Endothelial cell of umbilical vein (primary cell): ENCODE measurements at regions not wholly inside any gene's neighbourhood (a gene's known extent, or its start where the extent isn't known, plus 50 kb on each side); places are given as distances from the start of the nearest gene placed in this dataset.

Experiments used
- BruUV-seq: library from RNA; stranded (reverse); fragments of 400-500 nt; replicated peaks from 2 replicates; lab custom pipeline; 2021; lab: Mats Ljungman, UMichigan
- CTCF ChIA-PET: fragments of 300-600, 350-600 bp; sonication (Branson Sonifier 250); formaldehyde crosslinking; loops from one replicate; lab custom pipeline; 2021; ENCODE audit warnings: antibody characterized with exemption, inconsistent platforms; lab: Charles Lee
- POLR2A ChIA-PET: fragments of 300-600, 350-600 bp; sonication (Branson Sonifier 250); formaldehyde crosslinking; loops from one replicate; lab custom pipeline; 2021; ENCODE audit warnings: antibody characterized with exemption, inconsistent platforms; lab: Charles Lee
- DNase-seq: peaks from one replicate; pipeline ENCODE4 v3.0.0-alpha.2; 2011; ENCODE audit warnings: low read depth, low spot score
- FAIRE-seq: peaks from 2 replicates; lab custom pipeline; 2011; peaks lifted over from hg19 to GRCh38; lab: Jason Lieb, UNC
- H2AFZ ChIP-seq: 2 replicates; pipeline ENCODE4 v1.6.0; 2012; ENCODE audit warnings: low read depth, low read length, control low read depth, inconsistent platforms
- H3K27ac ChIP-seq: 2 replicates; pipeline ENCODE4 v1.5.1; 2011; ENCODE audit warnings: low read depth, mild to moderate bottlenecking, control low read depth, low read length, moderate library complexity; ENCODE audit not compliant: insufficient read depth
- H3K27me3 ChIP-seq, 2 experiments: 2 replicates each; pipeline versions ENCODE4 v1.6.0 to v1.6.1; 2011; ENCODE audit warnings: low read length in 2 of 2, mixed read lengths in 1 of 2; ENCODE audit not compliant: control insufficient read depth in 2 of 2, insufficient read depth in 2 of 2
- H3K36me3 ChIP-seq, 2 experiments: 2 replicates in 1 of 2; 3 replicates in 1 of 2; pipeline ENCODE4 v1.5.1; 2011; ENCODE audit warnings: low read length in 2 of 2, mild to moderate bottlenecking in 1 of 2, moderate library complexity in 1 of 2; ENCODE audit not compliant: control insufficient read depth in 2 of 2, insufficient read depth in 2 of 2; ENCODE audit errors: extremely low read depth in 1 of 2
- H3K4me1 ChIP-seq: 3 replicates; pipeline ENCODE4 v1.5.1; 2011; ENCODE audit warnings: mild to moderate bottlenecking, low read length; ENCODE audit not compliant: control insufficient read depth, insufficient read depth; ENCODE audit errors: extremely low read depth
- H3K4me2 ChIP-seq: 2 replicates; pipeline ENCODE4 v1.6.1; 2011; ENCODE audit warnings: low read length, control low read depth, mixed read lengths; ENCODE audit not compliant: insufficient read depth
- H3K4me3 ChIP-seq, 3 experiments: fragments of 200-600 bp in 1 of 3; sonication (generic), shearing (Covaris generic) in 1 of 3; replicated peaks in 1 of 3; 2 replicates each; pipeline ENCODE4 v1.5.1; 2011 to 2016; ENCODE audit warnings: control low read depth in 3 of 3, low read length in 3 of 3, mild to moderate bottlenecking in 2 of 3, inconsistent platforms in 1 of 3, low read depth in 1 of 3, moderate library complexity in 1 of 3; ENCODE audit not compliant: insufficient read depth in 1 of 3
- H3K79me2 ChIP-seq: 2 replicates; pipeline ENCODE4 v1.6.0; 2012; ENCODE audit warnings: low read length, inconsistent platforms; ENCODE audit not compliant: control insufficient read depth, insufficient read depth
- H3K9ac ChIP-seq: replicated peaks from 2 replicates; pipeline ENCODE3; 2011; ENCODE audit warnings: low read length, control low read depth; ENCODE audit not compliant: insufficient read depth; ENCODE audit errors: extremely low read depth
- H3K9me1 ChIP-seq: replicated peaks from 3 replicates; pipeline ENCODE4 v1.6.0; 2011; ENCODE audit warnings: mild to moderate bottlenecking, low read length; ENCODE audit not compliant: control insufficient read depth, insufficient read depth; ENCODE audit errors: extremely low read depth
- H3K9me3 ChIP-seq: replicated peaks from 2 replicates; pipeline ENCODE4 v1.5.1; 2012; ENCODE audit warnings: low read length, inconsistent platforms; ENCODE audit not compliant: control insufficient read depth, insufficient read depth
- H4K20me1 ChIP-seq: replicated peaks from 2 replicates; pipeline ENCODE3; 2011; ENCODE audit warnings: mild to moderate bottlenecking, low read length; ENCODE audit not compliant: control insufficient read depth, insufficient read depth; ENCODE audit errors: extremely low read depth
- CTCF ChIP-seq, 2 donors: IDR thresholded peaks; 1 replicate in 1 of 2; 2 replicates in 1 of 2; pipeline ENCODE4 v1.5.1; 2011; ENCODE audit warnings: low read length in 2 of 2, mild to moderate bottlenecking in 2 of 2, moderate library complexity in 2 of 2, control low read depth in 1 of 2, inconsistent platforms in 1 of 2, low read depth in 1 of 2; ENCODE audit not compliant: insufficient read depth in 1 of 2; ENCODE audit errors: extremely low read depth in 1 of 2
- EZH2 ChIP-seq: IDR thresholded peaks from 2 replicates; pipeline ENCODE4 v1.6.1; 2012; ENCODE audit warnings: borderline replicate concordance, low read depth, mild to moderate bottlenecking, moderate library complexity, low read length, inconsistent platforms; ENCODE audit not compliant: severe bottlenecking
- FOS ChIP-seq: IDR thresholded peaks from 2 replicates; pipeline ENCODE4 v1.6.1; 2011; ENCODE audit warnings: mild to moderate bottlenecking, low read length, moderate library complexity, borderline replicate concordance; ENCODE audit not compliant: insufficient read depth
- GATA2 ChIP-seq: IDR thresholded peaks from 2 replicates; pipeline ENCODE4 v1.7.0; 2011; ENCODE audit warnings: low read depth, mild to moderate bottlenecking, moderate library complexity, mixed read lengths, low read length; ENCODE audit not compliant: insufficient read length, insufficient read depth
- JUN ChIP-seq: IDR thresholded peaks from 2 replicates; pipeline ENCODE4 v1.6.1; 2011; ENCODE audit warnings: borderline replicate concordance, low read depth; ENCODE audit not compliant: insufficient read length, insufficient read depth
- MAX ChIP-seq: IDR thresholded peaks from 2 replicates; pipeline ENCODE4 v1.6.1; 2011; ENCODE audit not compliant: insufficient read depth, insufficient read length
- MYC ChIP-seq: IDR thresholded peaks from one replicate; pipeline ENCODE4 v1.6.1; 2011; ENCODE audit warnings: mild to moderate bottlenecking, low read depth, low read length
- POLR2A ChIP-seq: IDR thresholded peaks from 2 replicates; pipeline ENCODE4 v1.6.1; 2012; ENCODE audit warnings: low read depth, mild to moderate bottlenecking, control low read depth, low read length
- POLR2AphosphoS5 ChIP-seq: IDR thresholded peaks from 2 replicates; pipeline ENCODE4 v1.6.1; 2012; ENCODE audit warnings: low read depth, mild to moderate bottlenecking, control low read depth, low read length, moderate library complexity; ENCODE audit not compliant: insufficient read depth
- dilution Hi-C: fragments of 300-500 bp; cut with MboI; formaldehyde crosslinking; loops from one replicate; pipeline ENCODE4 v1.15.0; 2019; ENCODE audit warnings: low sequenced_read_pairs; ENCODE audit not compliant: extremely low pct_ligation_motif_present
- intact Hi-C: fragments of 100-400 bp; cut with micrococcal nuclease; formaldehyde crosslinking; loops from one replicate; pipeline ENCODE4 v1.10.0; 2022

- no peak overlapping the region for H3K9ac ChIP-seq
- H3K79me2 ChIP-seq = no peaks in the 10 kb centered on the region
- CTCF ChIA-PET = no interaction called here
- intact Hi-C loops (no loop called here), dilution Hi-C loops (no loop called here)
- H3K36me3 ChIP-seq = no peaks in the 10 kb centered on the region
- H3K27me3 ChIP-seq = no peaks in the 10 kb centered on the region
- no peak overlapping the region for H3K4me2 ChIP-seq
- TF ChIP-seq MAX = no peak
- DNase-seq (no peak), FAIRE-seq (no peak)
- H3K9me1 ChIP-seq = no peaks in the 10 kb centered on the region
- POLR2A ChIA-PET = no interaction called here
- no peaks in the 10 kb centered on the region for H4K20me1 ChIP-seq
- no peak overlapping the region for H2AFZ ChIP-seq
- no peak overlapping the region for H3K27ac ChIP-seq
- no peak overlapping the region for H3K4me3 ChIP-seq
- no TSS peak for BruUV-seq
- H3K4me1 ChIP-seq = no peaks in the 10 kb centered on the region
- no peaks in the 10 kb centered on the region for H3K9me3 ChIP-seq
Observed at GRCh38 chr4:34046580-34046979, 2197.7 kb downstream of the ARAP2 start.

GRCh38 chr4:34047363-34047762 is 2197.0 kb downstream of the ARAP2 start:
- Histone ChIP-seq H2AFZ (no peak overlapping the region), H3K9me3 (no peaks in the 10 kb centered on the region), H3K4me2 (no peak overlapping the region), H3K4me3 (no peak overlapping the region), H3K9me1 (no peaks in the 10 kb centered on the region), H3K36me3 (no peaks in the 10 kb centered on the region), H3K79me2 (no peaks in the 10 kb centered on the region), H3K9ac (no peak overlapping the region), H4K20me1 (no peaks in the 10 kb centered on the region), H3K4me1 (no peaks in the 10 kb centered on the region), H3K27ac (no peak overlapping the region), H3K27me3 (no peaks in the 10 kb centered on the region)
- dilution Hi-C loops (no loop called here), intact Hi-C loops (no loop called here)
- ChIA-PET POLR2A (no interaction called here), CTCF (no interaction called here)
- DNase-seq (no peak), FAIRE-seq (no peak)
- no peak for TF ChIP-seq EZH2
- no peak for TF ChIP-seq CTCF (IDR thresholded peaks at IDR 0.05; ENCODE audit: extremely low read depth in 1 of 2, insufficient read depth in 1 of 2, low read depth in 1 of 2, low read length in 2 of 2)
- no peak for TF ChIP-seq MYC
- TF ChIP-seq FOS = no peak
- TF ChIP-seq POLR2AphosphoS5 = no peak
- no peak for TF ChIP-seq GATA2
- no peak for TF ChIP-seq JUN
- TF ChIP-seq MAX = no peak
- TF ChIP-seq POLR2A = no peak
- BruUV-seq = no TSS peak
